Thyroid gland (tissue), 4 donors: ENCODE measurements at regions not wholly inside any gene's neighbourhood (a gene's known extent, or its start where the extent isn't known, plus 50 kb on each side); places are given as distances from the start of the nearest gene placed in this dataset.

Source experiments
- CTCF ChIP-seq, 6 experiments: fragments of 200-600 bp in 3 of 6; fragments of 450-650 bp in 3 of 6; sonication (generic) in 3 of 6; IDR thresholded peaks; one replicate each; pipeline ENCODE4 v1.5.1; 2016 to 2019; ENCODE audit warnings: antibody characterized with exemption in 6 of 6, mild to moderate bottlenecking in 2 of 6, inconsistent platforms in 1 of 6, moderate library complexity in 1 of 6
- POLR2A ChIP-seq, 2 donors: fragments of 450-650 bp; IDR thresholded peaks; one replicate each; pipeline ENCODE4 v1.6.1; 2017; ENCODE audit warnings: antibody characterized with exemption in 2 of 2, mild to moderate bottlenecking in 2 of 2, moderate library complexity in 1 of 2

- TF ChIP-seq CTCF (IDR thresholded peaks at IDR 0.05) (no peak), POLR2A (IDR thresholded peaks at IDR 0.05) (no peak)
Observed at GRCh38 chr7:94057955-94058354, 53.8 kb upstream of the BET1 start.
